ENCODE measurements at regions not wholly inside any gene's neighbourhood (a gene's known extent, or its start where the extent isn't known, plus 50 kb on each side); places are given as distances from the start of the nearest gene placed in this dataset.

- TF ChIP-seq CTCF (conservative IDR thresholded peaks at IDR 0.05; ENCODE audit: low read length) (no peak), EZH2phosphoT487 (IDR thresholded peaks at IDR 0.05; ENCODE audit: borderline replicate concordance) (no peak)
Observed at GRCh38 chr18:29712785-29713184, 1329.8 kb downstream of the DSC3 start.
